ENCODE measurements at regions not wholly inside any gene's neighbourhood (a gene's known extent, or its start where the extent isn't known, plus 50 kb on each side); places are given as distances from the start of the nearest gene placed in this dataset.

DNA sequence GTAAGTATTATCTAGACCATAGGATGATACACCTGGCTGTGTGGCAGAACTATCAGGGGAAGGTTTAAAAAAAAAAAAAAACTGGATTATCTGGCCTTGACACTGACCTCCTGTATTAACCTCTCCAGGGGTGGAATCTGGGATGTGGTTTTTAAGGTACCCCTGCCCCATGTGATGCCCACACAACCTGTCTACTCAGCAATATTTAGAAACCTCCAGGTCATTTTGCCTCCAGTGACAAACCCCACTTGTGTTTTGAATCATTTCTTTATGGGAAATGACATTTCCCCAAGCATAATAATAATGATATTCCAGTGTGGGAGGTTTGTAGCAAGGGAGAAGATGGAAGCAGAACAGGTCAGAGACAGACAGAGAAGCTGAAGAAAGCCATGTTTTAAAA is 179.1 kb downstream of the RSL24D1 start:
- Histone ChIP-seq H3K27me3 (ENCODE audit: control insufficient read depth, insufficient read depth, low read length) (no peaks in the 10 kb centered on the region), H3K36me3 (ENCODE audit: control insufficient read depth, insufficient read depth, low read length) (no peaks in the 10 kb centered on the region), H3K4me3 (ENCODE audit: low read depth, low read length) (no peak overlapping the region)
- DNase-seq (ENCODE audit: low read depth) (no peak), FAIRE-seq (no peak)
- TF ChIP-seq, protein P1, sequence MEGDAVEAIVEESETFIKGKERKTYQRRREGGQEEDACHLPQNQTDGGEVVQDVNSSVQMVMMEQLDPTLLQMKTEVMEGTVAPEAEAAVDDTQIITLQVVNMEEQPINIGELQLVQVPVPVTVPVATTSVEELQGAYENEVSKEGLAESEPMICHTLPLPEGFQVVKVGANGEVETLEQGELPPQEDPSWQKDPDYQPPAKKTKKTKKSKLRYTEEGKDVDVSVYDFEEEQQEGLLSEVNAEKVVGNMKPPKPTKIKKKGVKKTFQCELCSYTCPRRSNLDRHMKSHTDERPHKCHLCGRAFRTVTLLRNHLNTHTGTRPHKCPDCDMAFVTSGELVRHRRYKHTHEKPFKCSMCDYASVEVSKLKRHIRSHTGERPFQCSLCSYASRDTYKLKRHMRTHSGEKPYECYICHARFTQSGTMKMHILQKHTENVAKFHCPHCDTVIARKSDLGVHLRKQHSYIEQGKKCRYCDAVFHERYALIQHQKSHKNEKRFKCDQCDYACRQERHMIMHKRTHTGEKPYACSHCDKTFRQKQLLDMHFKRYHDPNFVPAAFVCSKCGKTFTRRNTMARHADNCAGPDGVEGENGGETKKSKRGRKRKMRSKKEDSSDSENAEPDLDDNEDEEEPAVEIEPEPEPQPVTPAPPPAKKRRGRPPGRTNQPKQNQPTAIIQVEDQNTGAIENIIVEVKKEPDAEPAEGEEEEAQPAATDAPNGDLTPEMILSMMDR (IDR thresholded peaks at IDR 0.05; ENCODE audit: insufficient read depth, low read length, severe bottlenecking) = no peak

DNA sequence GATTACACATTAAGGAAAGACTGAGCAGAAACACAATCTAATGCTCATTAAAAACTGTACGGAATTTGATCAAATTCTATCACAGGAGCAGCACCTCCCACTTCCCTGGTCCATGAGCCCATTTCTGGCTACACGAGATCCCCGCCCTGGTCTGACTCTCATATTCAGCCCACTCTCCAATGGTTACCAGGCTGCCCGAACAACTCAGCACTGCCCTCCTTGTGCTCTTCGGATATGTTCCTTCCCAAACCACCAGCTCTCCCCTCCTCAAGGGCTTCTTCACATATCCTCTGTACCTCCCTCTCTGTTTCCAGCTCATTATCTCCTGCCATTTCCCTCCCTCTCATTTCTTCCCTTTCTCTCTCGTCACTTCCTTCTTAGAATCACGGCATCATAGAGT is 180.5 kb downstream of the RSL24D1 start:
- TF ChIP-seq, protein P1 (IDR thresholded peaks at IDR 0.05; ENCODE audit: insufficient read depth, low read length, severe bottlenecking) = no peak
- no peak for DNase-seq (ENCODE audit: low read depth)
- H3K27me3 ChIP-seq (ENCODE audit: control insufficient read depth, insufficient read depth, low read length) = no peaks in the 10 kb centered on the region
- no peaks in the 10 kb centered on the region for H3K36me3 ChIP-seq (ENCODE audit: control insufficient read depth, insufficient read depth, low read length)
- H3K4me3 ChIP-seq (ENCODE audit: low read depth, low read length) = no peak overlapping the region
- FAIRE-seq = no peak

DNA sequence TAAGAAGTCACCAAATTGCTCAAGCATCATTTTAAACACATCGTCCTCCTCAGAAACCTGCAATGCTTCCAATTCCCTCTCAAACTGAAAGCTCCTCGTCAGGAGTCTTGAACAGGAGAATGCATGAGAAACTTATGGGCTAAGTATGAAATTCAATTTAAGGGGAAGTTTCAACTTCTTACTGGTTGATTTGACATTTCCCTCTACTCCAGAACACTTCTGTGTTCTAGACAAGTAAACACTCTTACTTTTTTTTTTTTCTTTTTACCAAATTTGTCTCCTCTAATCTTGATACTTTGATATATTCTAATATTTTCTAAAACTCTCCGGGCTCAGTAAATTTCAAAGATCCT is 181.7 kb downstream of the RSL24D1 start:
- H3K36me3 ChIP-seq (ENCODE audit: control insufficient read depth, insufficient read depth, low read length) = no peaks in the 10 kb centered on the region
- no peak for DNase-seq (ENCODE audit: low read depth)
- TF ChIP-seq, protein P1 (IDR thresholded peaks at IDR 0.05; ENCODE audit: insufficient read depth, low read length, severe bottlenecking) = no peak
- H3K27me3 ChIP-seq (ENCODE audit: control insufficient read depth, insufficient read depth, low read length) = no peaks in the 10 kb centered on the region
- no peak overlapping the region for H3K4me3 ChIP-seq (ENCODE audit: low read depth, low read length)
- FAIRE-seq = no peak

DNA sequence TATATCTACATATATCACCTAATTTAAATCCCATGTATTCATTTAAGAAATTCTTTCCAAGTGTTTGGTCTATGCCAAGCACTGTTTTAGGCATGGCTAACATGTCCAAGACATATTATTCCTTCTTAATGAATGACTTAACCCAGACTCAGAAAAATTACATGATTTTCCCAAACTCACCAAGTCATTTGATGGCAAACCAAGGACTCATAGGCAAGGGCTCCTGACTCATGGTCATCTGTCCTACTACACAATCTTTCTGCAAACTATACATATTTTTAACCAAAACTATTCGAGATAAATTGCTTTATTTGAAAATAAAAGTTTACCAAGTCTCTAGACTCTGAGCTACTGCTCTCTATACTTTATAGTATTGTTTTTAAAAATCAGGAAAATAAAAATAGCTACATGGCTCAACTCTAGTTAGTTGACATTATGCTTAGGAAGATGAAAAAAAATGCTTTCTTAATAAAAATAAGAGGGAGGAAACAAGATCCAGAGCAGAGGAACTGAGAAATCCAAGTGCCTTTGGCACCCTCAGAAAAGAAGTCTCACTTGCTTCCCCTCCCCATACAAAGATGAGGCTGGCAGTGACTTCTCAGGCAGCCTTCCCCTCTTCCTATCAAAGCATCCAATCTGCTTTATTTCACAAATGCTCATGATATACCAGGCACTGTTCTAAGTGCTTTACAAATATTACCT is 182.2 kb downstream of the RSL24D1 start:
- TF ChIP-seq, protein P1 (IDR thresholded peaks at IDR 0.05; ENCODE audit: insufficient read depth, low read length, severe bottlenecking) = no peak
- DNase-seq (ENCODE audit: low read depth) (no peak), FAIRE-seq (no peak)
- no peak overlapping the region for H3K4me3 ChIP-seq (ENCODE audit: low read depth, low read length)
- H3K36me3 ChIP-seq (ENCODE audit: control insufficient read depth, insufficient read depth, low read length) = no peaks in the 10 kb centered on the region
- no peaks in the 10 kb centered on the region for H3K27me3 ChIP-seq (ENCODE audit: control insufficient read depth, insufficient read depth, low read length)

DNA sequence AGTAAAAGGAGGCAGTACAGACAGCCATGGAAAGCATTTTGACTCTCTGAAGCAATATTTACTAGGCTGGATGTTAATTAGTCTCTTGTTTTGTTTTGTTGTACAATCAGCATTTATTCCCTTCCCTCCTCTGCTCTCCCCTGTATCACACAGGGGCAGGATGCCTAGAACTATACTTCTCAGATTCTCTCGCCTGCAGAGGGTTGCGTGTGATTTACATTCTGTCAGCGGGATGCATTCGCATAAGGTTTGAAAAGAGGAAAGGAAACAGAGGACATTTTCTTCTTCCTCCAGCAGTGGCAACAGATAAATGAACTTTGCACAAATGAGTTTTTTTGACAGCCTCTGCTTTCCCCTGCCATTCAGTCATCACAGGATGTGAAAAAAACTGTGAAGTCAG is 188.3 kb downstream of the RSL24D1 start:
- TF ChIP-seq, protein P1 (IDR thresholded peaks at IDR 0.05; ENCODE audit: insufficient read depth, low read length, severe bottlenecking) = no peak
- H3K27me3 ChIP-seq (ENCODE audit: control insufficient read depth, insufficient read depth, low read length) = no peaks in the 10 kb centered on the region
- DNase-seq (ENCODE audit: low read depth) (no peak), FAIRE-seq (no peak)
- no peaks in the 10 kb centered on the region for H3K36me3 ChIP-seq (ENCODE audit: control insufficient read depth, insufficient read depth, low read length)
- H3K4me3 ChIP-seq (ENCODE audit: low read depth, low read length) = no peak overlapping the region

DNA sequence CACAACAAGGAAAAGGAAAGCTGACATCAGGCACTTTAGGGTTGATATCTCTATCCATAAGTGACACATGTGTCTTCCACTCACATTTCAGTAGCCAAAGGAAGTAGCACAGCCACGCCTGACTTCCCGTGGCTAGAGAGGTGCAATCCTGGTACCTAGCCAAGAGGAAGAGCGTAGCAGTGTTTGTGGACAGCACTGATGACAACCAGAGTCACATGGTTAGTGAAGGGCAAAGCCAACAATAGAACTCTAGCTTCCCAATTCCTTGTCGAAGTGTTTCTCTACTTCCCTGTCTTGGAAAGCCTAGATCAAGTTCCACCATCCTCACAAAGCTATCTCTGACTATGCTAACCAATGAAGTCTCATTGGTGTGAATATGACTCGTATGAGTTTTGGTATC is 189.2 kb downstream of the RSL24D1 start:
- DNase-seq (ENCODE audit: low read depth) = no peak
- no peaks in the 10 kb centered on the region for H3K27me3 ChIP-seq (ENCODE audit: control insufficient read depth, insufficient read depth, low read length)
- H3K4me3 ChIP-seq (ENCODE audit: low read depth, low read length) = no peak overlapping the region
- no peaks in the 10 kb centered on the region for H3K36me3 ChIP-seq (ENCODE audit: control insufficient read depth, insufficient read depth, low read length)
- FAIRE-seq = no peak
- TF ChIP-seq, protein P1 (IDR thresholded peaks at IDR 0.05; ENCODE audit: insufficient read depth, low read length, severe bottlenecking) = no peak

All from bronchial epithelial cell (primary cell).